SH-SY5Y (cell line): ENCODE measurements at regions not wholly inside any gene's neighbourhood (a gene's known extent, or its start where the extent isn't known, plus 50 kb on each side); places are given as distances from the start of the nearest gene placed in this dataset.

Experiments
- GATA2 ChIP-seq: IDR thresholded peaks from 2 replicates; pipeline ENCODE4 v1.6.1; 2011; ENCODE audit warnings: mild to moderate bottlenecking, low read depth, low read length
- GATA3 ChIP-seq: IDR thresholded peaks from 2 replicates; pipeline ENCODE4 v1.6.1; 2011; ENCODE audit warnings: low read depth, mild to moderate bottlenecking, low read length, moderate library complexity

- TF ChIP-seq GATA2: no peak
- no peak for TF ChIP-seq GATA3
These were observed 145.5 kb upstream of the SYNPR start for GRCh38 chr3:63132461-63133250.
